ENCODE measurements at regions not wholly inside any gene's neighbourhood (a gene's known extent, or its start where the extent isn't known, plus 50 kb on each side); places are given as distances from the start of the nearest gene placed in this dataset.

GRCh38 chr11:116166573-116167465 lies 606.0 kb downstream of the BUD13 start:
- Histone ChIP-seq H3K9ac (ENCODE audit: low read length) (no peak overlapping the region), H3K27ac (ENCODE audit: low read depth, low read length, poor library complexity, severe bottlenecking) (no peak overlapping the region), H3K27me3 (ENCODE audit: insufficient read depth, low read length) (no peaks in the 10 kb centered on the region), H3K79me2 (ENCODE audit: insufficient read depth, low read length) (no peaks in the 10 kb centered on the region), H3K4me2 (ENCODE audit: low read length) (no peak overlapping the region), H4K20me1 (ENCODE audit: insufficient read depth, low read length) (no peaks in the 10 kb centered on the region), H3K9me2 (ENCODE audit: low read depth, low read length) (no peaks in the 10 kb centered on the region), H2AFZ (ENCODE audit: low read length) (no peak overlapping the region), H3K4me3 (ENCODE audit: low read depth, low read length, poor library complexity, severe bottlenecking) (no peak overlapping the region), H3K36me3 (ENCODE audit: insufficient read depth, low read length) (no peaks in the 10 kb centered on the region), H3F3A (ENCODE audit: insufficient read depth, low read length) (no peaks in the 10 kb centered on the region), H3K4me1 (ENCODE audit: insufficient read depth, low read length, severe bottlenecking) (no peaks in the 10 kb centered on the region), H3K9me3 (ENCODE audit: low read length) (no peaks in the 10 kb centered on the region)
- TF ChIP-seq CTCF (IDR thresholded peaks at IDR 0.05; ENCODE audit: low read length) = no peak
- TF ChIP-seq EZH2 (IDR thresholded peaks at IDR 0.05; ENCODE audit: borderline replicate concordance, low read length) = no peak

- TF ChIP-seq EZH2 (IDR thresholded peaks at IDR 0.05; ENCODE audit: borderline replicate concordance, low read length) (no peak), CTCF (IDR thresholded peaks at IDR 0.05; ENCODE audit: low read length) (no peak)
- Histone ChIP-seq H2AFZ (ENCODE audit: low read length) (no peak overlapping the region), H3K4me2 (ENCODE audit: low read length) (no peak overlapping the region), H3K9ac (ENCODE audit: low read length) (no peak overlapping the region), H3K79me2 (ENCODE audit: insufficient read depth, low read length) (no peaks in the 10 kb centered on the region), H3K27ac (ENCODE audit: low read depth, low read length, poor library complexity, severe bottlenecking) (no peak overlapping the region), H3F3A (ENCODE audit: insufficient read depth, low read length) (no peaks in the 10 kb centered on the region), H3K36me3 (ENCODE audit: insufficient read depth, low read length) (no peaks in the 10 kb centered on the region), H4K20me1 (ENCODE audit: insufficient read depth, low read length) (no peaks in the 10 kb centered on the region), H3K9me3 (ENCODE audit: low read length) (no peaks in the 10 kb centered on the region), H3K4me3 (ENCODE audit: low read depth, low read length, poor library complexity, severe bottlenecking) (no peak overlapping the region), H3K27me3 (ENCODE audit: insufficient read depth, low read length) (no peaks in the 10 kb centered on the region), H3K4me1 (ENCODE audit: insufficient read depth, low read length, severe bottlenecking) (no peaks in the 10 kb centered on the region), H3K9me2 (ENCODE audit: low read depth, low read length) (no peaks in the 10 kb centered on the region)
Measured at GRCh38 chr11:116164843-116165242, 607.9 kb downstream of the BUD13 start.

- H3F3A ChIP-seq (ENCODE audit: insufficient read depth, low read length) = no peaks in the 10 kb centered on the region
- no peaks in the 10 kb centered on the region for H3K9me2 ChIP-seq (ENCODE audit: low read depth, low read length)
- no peak overlapping the region for H2AFZ ChIP-seq (ENCODE audit: low read length)
- no peak overlapping the region for H3K4me3 ChIP-seq (ENCODE audit: low read depth, low read length, poor library complexity, severe bottlenecking)
- H3K9ac ChIP-seq (ENCODE audit: low read length) = no peak overlapping the region
- no peaks in the 10 kb centered on the region for H3K36me3 ChIP-seq (ENCODE audit: insufficient read depth, low read length)
- no peaks in the 10 kb centered on the region for H3K27me3 ChIP-seq (ENCODE audit: insufficient read depth, low read length)
- no peak overlapping the region for H3K27ac ChIP-seq (ENCODE audit: low read depth, low read length, poor library complexity, severe bottlenecking)
- no peaks in the 10 kb centered on the region for H3K9me3 ChIP-seq (ENCODE audit: low read length)
- no peak overlapping the region for H3K4me2 ChIP-seq (ENCODE audit: low read length)
- no peaks in the 10 kb centered on the region for H4K20me1 ChIP-seq (ENCODE audit: insufficient read depth, low read length)
- no peaks in the 10 kb centered on the region for H3K79me2 ChIP-seq (ENCODE audit: insufficient read depth, low read length)
- TF ChIP-seq EZH2 (IDR thresholded peaks at IDR 0.05; ENCODE audit: borderline replicate concordance, low read length) = no peak
- no peak for TF ChIP-seq CTCF (IDR thresholded peaks at IDR 0.05; ENCODE audit: low read length)
- H3K4me1 ChIP-seq (ENCODE audit: insufficient read depth, low read length, severe bottlenecking) = no peaks in the 10 kb centered on the region
Measured at GRCh38 chr11:116162886-116163230, 609.9 kb downstream of the BUD13 start.

Measured in OCI-LY1 (cell line).